WTC11 (cell line): ENCODE measurements at regions not wholly inside any gene's neighbourhood (a gene's known extent, or its start where the extent isn't known, plus 50 kb on each side); places are given as distances from the start of the nearest gene placed in this dataset.

ENCODE experiments used
- ATAC-seq: fragments of 200-7000 bp; cut with Tn5 transposase; 2 replicates; pipeline ENCODE4 v1.10.0; 2021; ENCODE audit warnings: mild to moderate bottlenecking, moderate library complexity
- CTCF ChIA-PET: fragments of 300-600 bp; sonication (Branson Sonifier 250); formaldehyde crosslinking; loops from one replicate; lab custom pipeline; 2021; ENCODE audit warnings: antibody characterized with exemption; lab: Charles Lee
- POLR2A ChIA-PET: fragments of 350-600 bp; sonication (Branson Sonifier 250); formaldehyde crosslinking; loops from one replicate; lab custom pipeline; 2021; ENCODE audit warnings: antibody characterized with exemption; lab: Charles Lee
- DNase-seq: peaks from one replicate; pipeline ENCODE4 v3.0.0; 2021; ENCODE audit warnings: low spot score
- H3K27ac Mint-ChIP-seq: 2 replicates; pipeline ENCODE4 v1.8.0; 2021; ENCODE audit warnings: mixed read lengths
- H3K27me3 Mint-ChIP-seq: 2 replicates; pipeline ENCODE4 v1.8.0; 2021; ENCODE audit warnings: low read depth, mild to moderate bottlenecking, moderate library complexity, mixed read lengths
- H3K36me3 Mint-ChIP-seq: 2 replicates; pipeline ENCODE4 v1.8.0; 2021; ENCODE audit warnings: mixed read lengths
- H3K4me1 Mint-ChIP-seq: 2 replicates; pipeline ENCODE4 v1.8.0; 2022; ENCODE audit warnings: mixed read lengths
- H3K4me3 Mint-ChIP-seq: 2 replicates; pipeline ENCODE4 v1.8.0; 2021; ENCODE audit warnings: mild to moderate bottlenecking, moderate library complexity, mixed read lengths
- H3K9me3 Mint-ChIP-seq: 2 replicates; pipeline ENCODE4 v1.8.0; 2021; ENCODE audit warnings: mixed read lengths
- PRRX2 ChIP-seq: fragments of 250-450 bp; sonication (Bioruptor Pico); IDR thresholded peaks from 2 replicates; pipeline ENCODE4 v1.8.0; 2021; ENCODE audit warnings: mild to moderate bottlenecking
- ZNF219 ChIP-seq: sonication (generic); formaldehyde crosslinking; IDR thresholded peaks from 2 replicates; pipeline ENCODE4 v1.8.0; 2023; ENCODE audit warnings: missing genetic modification reagents, mild to moderate bottlenecking, borderline replicate concordance
- ZNF396 ChIP-seq: fragments of 250-450 bp; sonication (Bioruptor Pico); IDR thresholded peaks from 2 replicates; pipeline ENCODE4 v1.8.0; 2021; ENCODE audit warnings: mild to moderate bottlenecking, moderate library complexity, borderline replicate concordance
- ZNF423 ChIP-seq: fragments of 250-450 bp; sonication (Bioruptor Pico); IDR thresholded peaks from 2 replicates; pipeline ENCODE4 v2.1.2; 2022; ENCODE audit warnings: mild to moderate bottlenecking, moderate library complexity
- TF ChIP-seq, protein P1 (sequence below): sonication (generic); formaldehyde crosslinking; IDR thresholded peaks from 2 replicates; pipeline ENCODE4 v1.8.0; 2022; ENCODE audit warnings: missing genetic modification reagents
- TF ChIP-seq, protein P2 (sequence below): sonication (generic); formaldehyde crosslinking; IDR thresholded peaks from 2 replicates; pipeline ENCODE4 v1.8.1; 2022; ENCODE audit warnings: missing genetic modification reagents, borderline replicate concordance
- TF ChIP-seq, protein P3 (sequence below): fragments of 250-450 bp; sonication (Bioruptor Pico); IDR thresholded peaks from 2 replicates; pipeline ENCODE4 v1.9.0; 2021; ENCODE audit warnings: mild to moderate bottlenecking, borderline replicate concordance
- TF ChIP-seq, protein P4 (sequence below): sonication (generic); formaldehyde crosslinking; IDR thresholded peaks from 2 replicates; pipeline ENCODE4 v1.8.0; 2022; ENCODE audit warnings: mild to moderate bottlenecking, missing genetic modification reagents
- TF ChIP-seq, protein P5 (sequence below): fragments of 250-450 bp; sonication (Bioruptor Pico); IDR thresholded peaks from 2 replicates; pipeline ENCODE4 v1.9.0; 2021; ENCODE audit warnings: moderate library complexity, mild to moderate bottlenecking, inconsistent platforms, borderline replicate concordance
- TF ChIP-seq, protein P6 (sequence below): fragments of 250-450 bp; sonication (Bioruptor Pico); IDR thresholded peaks from 2 replicates; pipeline ENCODE4 v1.9.0; 2021; ENCODE audit warnings: mild to moderate bottlenecking

DNA sequence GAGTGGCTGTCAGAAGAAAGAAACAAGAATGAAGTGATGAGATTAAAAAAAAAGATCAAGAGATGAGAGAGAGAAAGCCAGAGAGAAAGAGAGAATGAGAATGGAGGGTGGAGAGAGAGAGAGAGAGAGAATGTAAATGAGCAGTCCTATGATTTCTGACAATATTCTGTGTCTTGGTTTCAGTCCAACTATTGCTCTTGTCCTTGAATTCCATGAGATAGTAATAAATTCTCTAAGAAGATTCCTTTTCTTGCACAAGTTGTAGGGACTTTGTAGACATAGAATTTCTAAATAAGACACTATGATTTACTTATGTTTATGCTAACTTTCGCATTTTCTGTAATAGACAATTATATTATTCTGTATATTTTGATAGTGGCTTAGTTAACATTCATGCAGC, 149.6 kb upstream of the CTSO start (continued):
- TF ChIP-seq, protein P1, sequence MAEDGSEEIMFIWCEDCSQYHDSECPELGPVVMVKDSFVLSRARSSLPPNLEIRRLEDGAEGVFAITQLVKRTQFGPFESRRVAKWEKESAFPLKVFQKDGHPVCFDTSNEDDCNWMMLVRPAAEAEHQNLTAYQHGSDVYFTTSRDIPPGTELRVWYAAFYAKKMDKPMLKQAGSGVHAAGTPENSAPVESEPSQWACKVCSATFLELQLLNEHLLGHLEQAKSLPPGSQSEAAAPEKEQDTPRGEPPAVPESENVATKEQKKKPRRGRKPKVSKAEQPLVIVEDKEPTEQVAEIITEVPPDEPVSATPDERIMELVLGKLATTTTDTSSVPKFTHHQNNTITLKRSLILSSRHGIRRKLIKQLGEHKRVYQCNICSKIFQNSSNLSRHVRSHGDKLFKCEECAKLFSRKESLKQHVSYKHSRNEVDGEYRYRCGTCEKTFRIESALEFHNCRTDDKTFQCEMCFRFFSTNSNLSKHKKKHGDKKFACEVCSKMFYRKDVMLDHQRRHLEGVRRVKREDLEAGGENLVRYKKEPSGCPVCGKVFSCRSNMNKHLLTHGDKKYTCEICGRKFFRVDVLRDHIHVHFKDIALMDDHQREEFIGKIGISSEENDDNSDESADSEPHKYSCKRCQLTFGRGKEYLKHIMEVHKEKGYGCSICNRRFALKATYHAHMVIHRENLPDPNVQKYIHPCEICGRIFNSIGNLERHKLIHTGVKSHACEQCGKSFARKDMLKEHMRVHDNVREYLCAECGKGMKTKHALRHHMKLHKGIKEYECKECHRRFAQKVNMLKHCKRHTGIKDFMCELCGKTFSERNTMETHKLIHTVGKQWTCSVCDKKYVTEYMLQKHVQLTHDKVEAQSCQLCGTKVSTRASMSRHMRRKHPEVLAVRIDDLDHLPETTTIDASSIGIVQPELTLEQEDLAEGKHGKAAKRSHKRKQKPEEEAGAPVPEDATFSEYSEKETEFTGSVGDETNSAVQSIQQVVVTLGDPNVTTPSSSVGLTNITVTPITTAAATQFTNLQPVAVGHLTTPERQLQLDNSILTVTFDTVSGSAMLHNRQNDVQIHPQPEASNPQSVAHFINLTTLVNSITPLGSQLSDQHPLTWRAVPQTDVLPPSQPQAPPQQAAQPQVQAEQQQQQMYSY (CRISPR knock-in tag) = no peak
- TF ChIP-seq ZNF423 (no peak), ZNF396 (CRISPR knock-in tag) (no peak), PRRX2 (CRISPR knock-in tag) (no peak)
- TF ChIP-seq, protein P2, sequence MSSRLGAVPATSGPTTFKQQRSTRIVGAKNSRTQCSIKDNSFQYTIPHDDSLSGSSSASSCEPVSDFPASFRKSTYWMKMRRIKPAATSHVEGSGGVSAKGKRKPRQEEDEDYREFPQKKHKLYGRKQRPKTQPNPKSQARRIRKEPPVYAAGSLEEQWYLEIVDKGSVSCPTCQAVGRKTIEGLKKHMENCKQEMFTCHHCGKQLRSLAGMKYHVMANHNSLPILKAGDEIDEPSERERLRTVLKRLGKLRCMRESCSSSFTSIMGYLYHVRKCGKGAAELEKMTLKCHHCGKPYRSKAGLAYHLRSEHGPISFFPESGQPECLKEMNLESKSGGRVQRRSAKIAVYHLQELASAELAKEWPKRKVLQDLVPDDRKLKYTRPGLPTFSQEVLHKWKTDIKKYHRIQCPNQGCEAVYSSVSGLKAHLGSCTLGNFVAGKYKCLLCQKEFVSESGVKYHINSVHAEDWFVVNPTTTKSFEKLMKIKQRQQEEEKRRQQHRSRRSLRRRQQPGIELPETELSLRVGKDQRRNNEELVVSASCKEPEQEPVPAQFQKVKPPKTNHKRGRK = no peak
- TF ChIP-seq, protein P3, sequence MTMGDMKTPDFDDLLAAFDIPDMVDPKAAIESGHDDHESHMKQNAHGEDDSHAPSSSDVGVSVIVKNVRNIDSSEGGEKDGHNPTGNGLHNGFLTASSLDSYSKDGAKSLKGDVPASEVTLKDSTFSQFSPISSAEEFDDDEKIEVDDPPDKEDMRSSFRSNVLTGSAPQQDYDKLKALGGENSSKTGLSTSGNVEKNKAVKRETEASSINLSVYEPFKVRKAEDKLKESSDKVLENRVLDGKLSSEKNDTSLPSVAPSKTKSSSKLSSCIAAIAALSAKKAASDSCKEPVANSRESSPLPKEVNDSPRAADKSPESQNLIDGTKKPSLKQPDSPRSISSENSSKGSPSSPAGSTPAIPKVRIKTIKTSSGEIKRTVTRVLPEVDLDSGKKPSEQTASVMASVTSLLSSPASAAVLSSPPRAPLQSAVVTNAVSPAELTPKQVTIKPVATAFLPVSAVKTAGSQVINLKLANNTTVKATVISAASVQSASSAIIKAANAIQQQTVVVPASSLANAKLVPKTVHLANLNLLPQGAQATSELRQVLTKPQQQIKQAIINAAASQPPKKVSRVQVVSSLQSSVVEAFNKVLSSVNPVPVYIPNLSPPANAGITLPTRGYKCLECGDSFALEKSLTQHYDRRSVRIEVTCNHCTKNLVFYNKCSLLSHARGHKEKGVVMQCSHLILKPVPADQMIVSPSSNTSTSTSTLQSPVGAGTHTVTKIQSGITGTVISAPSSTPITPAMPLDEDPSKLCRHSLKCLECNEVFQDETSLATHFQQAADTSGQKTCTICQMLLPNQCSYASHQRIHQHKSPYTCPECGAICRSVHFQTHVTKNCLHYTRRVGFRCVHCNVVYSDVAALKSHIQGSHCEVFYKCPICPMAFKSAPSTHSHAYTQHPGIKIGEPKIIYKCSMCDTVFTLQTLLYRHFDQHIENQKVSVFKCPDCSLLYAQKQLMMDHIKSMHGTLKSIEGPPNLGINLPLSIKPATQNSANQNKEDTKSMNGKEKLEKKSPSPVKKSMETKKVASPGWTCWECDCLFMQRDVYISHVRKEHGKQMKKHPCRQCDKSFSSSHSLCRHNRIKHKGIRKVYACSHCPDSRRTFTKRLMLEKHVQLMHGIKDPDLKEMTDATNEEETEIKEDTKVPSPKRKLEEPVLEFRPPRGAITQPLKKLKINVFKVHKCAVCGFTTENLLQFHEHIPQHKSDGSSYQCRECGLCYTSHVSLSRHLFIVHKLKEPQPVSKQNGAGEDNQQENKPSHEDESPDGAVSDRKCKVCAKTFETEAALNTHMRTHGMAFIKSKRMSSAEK = no peak
- TF ChIP-seq, protein P4, sequence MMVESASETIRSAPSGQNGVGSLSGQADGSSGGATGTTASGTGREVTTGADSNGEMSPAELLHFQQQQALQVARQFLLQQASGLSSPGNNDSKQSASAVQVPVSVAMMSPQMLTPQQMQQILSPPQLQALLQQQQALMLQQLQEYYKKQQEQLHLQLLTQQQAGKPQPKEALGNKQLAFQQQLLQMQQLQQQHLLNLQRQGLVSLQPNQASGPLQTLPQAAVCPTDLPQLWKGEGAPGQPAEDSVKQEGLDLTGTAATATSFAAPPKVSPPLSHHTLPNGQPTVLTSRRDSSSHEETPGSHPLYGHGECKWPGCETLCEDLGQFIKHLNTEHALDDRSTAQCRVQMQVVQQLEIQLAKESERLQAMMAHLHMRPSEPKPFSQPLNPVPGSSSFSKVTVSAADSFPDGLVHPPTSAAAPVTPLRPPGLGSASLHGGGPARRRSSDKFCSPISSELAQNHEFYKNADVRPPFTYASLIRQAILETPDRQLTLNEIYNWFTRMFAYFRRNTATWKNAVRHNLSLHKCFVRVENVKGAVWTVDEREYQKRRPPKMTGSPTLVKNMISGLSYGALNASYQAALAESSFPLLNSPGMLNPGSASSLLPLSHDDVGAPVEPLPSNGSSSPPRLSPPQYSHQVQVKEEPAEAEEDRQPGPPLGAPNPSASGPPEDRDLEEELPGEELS (CRISPR knock-in tag) = no peak
- TF ChIP-seq, protein P5, sequence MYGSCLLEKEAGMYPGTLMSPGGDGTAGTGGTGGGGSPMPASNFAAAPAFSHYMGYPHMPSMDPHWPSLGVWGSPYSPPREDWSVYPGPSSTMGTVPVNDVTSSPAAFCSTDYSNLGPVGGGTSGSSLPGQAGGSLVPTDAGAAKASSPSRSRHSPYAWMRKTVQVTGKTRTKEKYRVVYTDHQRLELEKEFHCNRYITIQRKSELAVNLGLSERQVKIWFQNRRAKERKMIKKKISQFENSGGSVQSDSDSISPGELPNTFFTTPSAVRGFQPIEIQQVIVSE = no peak

DNA sequence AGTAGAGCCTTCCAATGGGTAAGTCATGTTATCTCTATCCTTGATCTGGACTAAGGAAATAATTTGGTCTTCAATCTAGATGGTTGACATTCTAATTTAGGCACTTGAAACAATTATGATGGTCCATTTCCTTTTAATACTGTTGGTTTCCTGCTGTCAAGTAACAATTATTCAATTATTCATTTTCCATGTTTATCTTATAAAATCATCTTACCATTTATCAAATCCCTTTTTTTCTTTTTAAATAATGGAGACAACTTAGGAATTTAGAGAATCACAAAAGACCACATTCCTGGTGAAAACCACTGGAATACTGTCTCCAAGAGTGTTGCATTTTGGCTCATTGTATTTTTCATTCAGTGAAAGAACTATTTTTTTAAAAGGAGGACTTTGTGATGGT, 148.7 kb upstream of the CTSO start:
- H3K4me1 Mint-ChIP-seq = peaks cover 8% of the 10 kb centered on the region
- H3K27me3 Mint-ChIP-seq = no peaks in the 10 kb centered on the region
- CTCF ChIA-PET = no interaction called here
- POLR2A ChIA-PET = no interaction called here
- TF ChIP-seq, protein P6, sequence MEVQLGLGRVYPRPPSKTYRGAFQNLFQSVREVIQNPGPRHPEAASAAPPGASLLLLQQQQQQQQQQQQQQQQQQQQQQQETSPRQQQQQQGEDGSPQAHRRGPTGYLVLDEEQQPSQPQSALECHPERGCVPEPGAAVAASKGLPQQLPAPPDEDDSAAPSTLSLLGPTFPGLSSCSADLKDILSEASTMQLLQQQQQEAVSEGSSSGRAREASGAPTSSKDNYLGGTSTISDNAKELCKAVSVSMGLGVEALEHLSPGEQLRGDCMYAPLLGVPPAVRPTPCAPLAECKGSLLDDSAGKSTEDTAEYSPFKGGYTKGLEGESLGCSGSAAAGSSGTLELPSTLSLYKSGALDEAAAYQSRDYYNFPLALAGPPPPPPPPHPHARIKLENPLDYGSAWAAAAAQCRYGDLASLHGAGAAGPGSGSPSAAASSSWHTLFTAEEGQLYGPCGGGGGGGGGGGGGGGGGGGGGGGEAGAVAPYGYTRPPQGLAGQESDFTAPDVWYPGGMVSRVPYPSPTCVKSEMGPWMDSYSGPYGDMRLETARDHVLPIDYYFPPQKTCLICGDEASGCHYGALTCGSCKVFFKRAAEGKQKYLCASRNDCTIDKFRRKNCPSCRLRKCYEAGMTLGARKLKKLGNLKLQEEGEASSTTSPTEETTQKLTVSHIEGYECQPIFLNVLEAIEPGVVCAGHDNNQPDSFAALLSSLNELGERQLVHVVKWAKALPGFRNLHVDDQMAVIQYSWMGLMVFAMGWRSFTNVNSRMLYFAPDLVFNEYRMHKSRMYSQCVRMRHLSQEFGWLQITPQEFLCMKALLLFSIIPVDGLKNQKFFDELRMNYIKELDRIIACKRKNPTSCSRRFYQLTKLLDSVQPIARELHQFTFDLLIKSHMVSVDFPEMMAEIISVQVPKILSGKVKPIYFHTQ (CRISPR knock-in tag) = no peak
- no peak for TF ChIP-seq ZNF219 (CRISPR knock-in tag)
- DNase-seq = no peak
- H3K4me3 Mint-ChIP-seq = no peak overlapping the region
- no peak overlapping the region for H3K27ac Mint-ChIP-seq
- H3K36me3 Mint-ChIP-seq = peaks cover 3% of the 10 kb centered on the region
- ATAC-seq = no peak
- H3K9me3 Mint-ChIP-seq = peaks cover 1% of the 10 kb centered on the region
